HEK293 (cell line): ENCODE measurements at regions not wholly inside any gene's neighbourhood (a gene's known extent, or its start where the extent isn't known, plus 50 kb on each side); places are given as distances from the start of the nearest gene placed in this dataset.
"Not testable (repeated sequence)": the region's sequence is repeated elsewhere in the genome, so short reads cannot be mapped to it uniquely, and the experiment has no call there.

ENCODE experiments used
- BCL11A ChIP-seq: fragments of 450-650 bp; formaldehyde crosslinking; IDR thresholded peaks from 2 replicates; pipeline ENCODE4 v1.5.1; 2016; ENCODE audit warnings: low read depth, missing biosample characterization, missing genetic modification characterization
- CTCF ChIP-seq: fragments of 450-650 bp; formaldehyde crosslinking; IDR thresholded peaks from 2 replicates; pipeline ENCODE4 v1.5.1; 2016; ENCODE audit warnings: missing biosample characterization, missing genetic modification characterization
- KLF16 ChIP-seq: fragments of 450-650 bp; formaldehyde crosslinking; IDR thresholded peaks from 2 replicates; pipeline ENCODE4 v1.5.1; 2017; ENCODE audit warnings: missing biosample characterization, missing genetic modification characterization
- REST ChIP-seq: fragments of 450-650 bp; formaldehyde crosslinking; IDR thresholded peaks from 2 replicates; pipeline ENCODE4 v1.5.1; 2016; ENCODE audit warnings: missing biosample characterization, missing genetic modification characterization
- YY1 ChIP-seq: fragments of 450-650 bp; formaldehyde crosslinking; IDR thresholded peaks from 2 replicates; pipeline ENCODE4 v1.5.1; 2018; ENCODE audit warnings: missing biosample characterization, missing genetic modification characterization
- ZBTB7A ChIP-seq: fragments of 450-650 bp; formaldehyde crosslinking; IDR thresholded peaks from 2 replicates; pipeline ENCODE4 v1.5.1; 2016; ENCODE audit warnings: low read depth, missing biosample characterization, missing genetic modification characterization
- ZNF707 ChIP-seq: fragments of 450-650 bp; formaldehyde crosslinking; IDR thresholded peaks from 2 replicates; pipeline ENCODE4 v1.5.1; 2016; ENCODE audit warnings: missing biosample characterization, missing genetic modification characterization

- TF ChIP-seq ZBTB7A, CTCF, REST, YY1, KLF16, BCL11A (tag by site-specific recombination): not testable (repeated sequence)
- TF ChIP-seq ZNF707 (tag by site-specific recombination): peak; percentile 90
These were observed 77.9 kb upstream of the SFRP2 start for GRCh38 chr4:153866766-153867165.
